B cell (primary cell): ENCODE measurements at regions not wholly inside any gene's neighbourhood (a gene's known extent, or its start where the extent isn't known, plus 50 kb on each side); places are given as distances from the start of the nearest gene placed in this dataset.

Experiments used
- ATAC-seq: fragments of 200-7000 bp; cut with Tn5 transposase; one replicate; pipeline ENCODE4 v1.10.0; 2021; ENCODE audit warnings: low read depth, mild to moderate bottlenecking, moderate number of reproducible peaks, moderate library complexity
- CTCF ChIA-PET: fragments of 350-600 bp; sonication (Branson Sonifier 250); formaldehyde crosslinking; loops from one replicate; lab custom pipeline; 2021; ENCODE audit warnings: antibody characterized with exemption, inconsistent platforms; lab: Charles Lee
- POLR2A ChIA-PET: fragments of 350-600 bp; sonication (Branson Sonifier 250); formaldehyde crosslinking; loops from one replicate; lab custom pipeline; 2021; ENCODE audit warnings: antibody characterized with exemption; lab: Charles Lee
- DNase-seq: peaks from one replicate; pipeline ENCODE4 v3.0.0; 2013
- H2AFZ ChIP-seq: 2 replicates; pipeline ENCODE4 v1.6.1; 2012; ENCODE audit warnings: mild to moderate bottlenecking, low read depth, low read length; ENCODE audit not compliant: insufficient read depth, poor library complexity, severe bottlenecking
- H3K27ac ChIP-seq, 2 donors: 1 replicate in 1 of 2; 2 replicates in 1 of 2; pipeline ENCODE4 v1.5.1; 2012 to 2013; ENCODE audit warnings: low read length in 2 of 2, mild to moderate bottlenecking in 2 of 2, moderate library complexity in 1 of 2
- H3K27me3 ChIP-seq, 4 experiments: fragments of 200-600 bp in 1 of 4; sonication (generic) in 1 of 4; replicated peaks in 1 of 4; 1 replicate in 2 of 4; 2 replicates in 2 of 4; pipeline versions ENCODE4 v1.6.1 to v1.7.0; 2013 to 2016; ENCODE audit warnings: low read length in 3 of 4, mild to moderate bottlenecking in 2 of 4, mixed read lengths in 1 of 4, moderate library complexity in 1 of 4; ENCODE audit not compliant: insufficient read depth in 4 of 4, control insufficient read depth in 3 of 4; ENCODE audit errors: control extremely low read depth in 1 of 4
- H3K36me3 ChIP-seq, 2 experiments: replicated peaks in 1 of 2; 1 replicate in 1 of 2; 2 replicates in 1 of 2; pipeline versions ENCODE4 v1.6.1 to v1.7.1; 2013; ENCODE audit warnings: low read length in 1 of 2; ENCODE audit not compliant: insufficient read depth in 2 of 2, control insufficient read depth in 1 of 2; ENCODE audit errors: control extremely low read depth in 1 of 2, extremely low read depth in 1 of 2
- H3K4me1 ChIP-seq, 2 donors: fragments of 200-600 bp in 1 of 2; sonication (generic) in 1 of 2; 1 replicate in 1 of 2; 2 replicates in 1 of 2; pipeline versions ENCODE4 v1.5.1 to v1.6.1; 2013 to 2017; ENCODE audit warnings: low read length in 2 of 2; ENCODE audit not compliant: control insufficient read depth in 2 of 2, insufficient read depth in 2 of 2
- H3K4me2 ChIP-seq: replicated peaks from 2 replicates; pipeline ENCODE3; 2012; ENCODE audit warnings: mild to moderate bottlenecking, low read depth, low read length; ENCODE audit not compliant: poor library complexity, severe bottlenecking
- H3K4me3 ChIP-seq, 5 experiments: fragments of 200-600 bp in 1 of 5; sonication (generic) in 1 of 5; 1 replicate in 3 of 5; 2 replicates in 2 of 5; pipeline versions ENCODE4 v1.5.1 to v1.7.0; 2011 to 2016; ENCODE audit warnings: low read length in 4 of 5, mild to moderate bottlenecking in 4 of 5, low read depth in 2 of 5, control low read depth in 1 of 5, moderate library complexity in 1 of 5; ENCODE audit not compliant: insufficient read depth in 1 of 5; ENCODE audit errors: control extremely low read depth in 1 of 5, extremely low read depth in 1 of 5
- H3K79me2 ChIP-seq: fragments of 200-600 bp; sonication (generic); one replicate; pipeline ENCODE4 v1.6.0; 2016; ENCODE audit warnings: low read length; ENCODE audit not compliant: control insufficient read depth, insufficient read depth
- H3K9ac ChIP-seq: fragments of 200-600 bp; sonication (generic); 2 replicates; pipeline ENCODE4 v1.6.1; 2017; ENCODE audit warnings: mild to moderate bottlenecking, low read length, moderate library complexity
- H3K9me3 ChIP-seq, 3 donors: one replicate each; pipeline versions ENCODE4 v1.6.1 to v1.7.1; 2013; ENCODE audit warnings: low read length in 2 of 3; ENCODE audit not compliant: control insufficient read depth in 2 of 3, insufficient read depth in 1 of 3; ENCODE audit errors: control extremely low read depth in 1 of 3
- H4K20me1 ChIP-seq: 2 replicates; pipeline ENCODE4 v1.6.0; 2012; ENCODE audit warnings: mild to moderate bottlenecking, low read length; ENCODE audit not compliant: insufficient read depth, control insufficient read depth, poor library complexity, severe bottlenecking
- H3K27ac Mint-ChIP-seq: one replicate; pipeline ENCODE4 v1.8.0; 2021; ENCODE audit warnings: mixed read lengths
- H3K27me3 Mint-ChIP-seq: one replicate; pipeline ENCODE4 v1.8.0; 2021; ENCODE audit warnings: mixed read lengths
- H3K4me1 Mint-ChIP-seq: one replicate; pipeline ENCODE4 v1.8.0; 2021; ENCODE audit warnings: mixed read lengths
- H3K4me3 Mint-ChIP-seq: one replicate; pipeline ENCODE4 v1.8.0; 2021; ENCODE audit warnings: mixed read lengths
- H3K9me3 Mint-ChIP-seq: one replicate; pipeline ENCODE4 v1.8.0; 2022; ENCODE audit warnings: mixed read lengths; ENCODE audit not compliant: insufficient read depth
- EZH2 ChIP-seq: IDR thresholded peaks from 2 replicates; pipeline ENCODE4 v1.6.1; 2012; ENCODE audit warnings: borderline replicate concordance, low read depth, mild to moderate bottlenecking, moderate library complexity, low read length; ENCODE audit not compliant: insufficient read depth, poor library complexity, severe bottlenecking
- WGBS: methylation state at CpG from one replicate; pipeline ENCODE4 v1.1.5; 2013; ENCODE audit warnings: missing lambda C conversion rate; ENCODE audit not compliant: insufficient coverage; 5-methylcytosine and 5-hydroxymethylcytosine counted together
- intact Hi-C: fragments of 100-400 bp; cut with micrococcal nuclease; formaldehyde crosslinking; loops from one replicate; pipeline ENCODE4 v1.10.0; 2022
- TF ChIP-seq, protein P1 (sequence below): fragments of 200-600 bp; IDR thresholded peaks from one replicate; pipeline ENCODE4 v1.8.0; 2022; ENCODE audit warnings: antibody characterized with exemption, mild to moderate bottlenecking

DNA sequence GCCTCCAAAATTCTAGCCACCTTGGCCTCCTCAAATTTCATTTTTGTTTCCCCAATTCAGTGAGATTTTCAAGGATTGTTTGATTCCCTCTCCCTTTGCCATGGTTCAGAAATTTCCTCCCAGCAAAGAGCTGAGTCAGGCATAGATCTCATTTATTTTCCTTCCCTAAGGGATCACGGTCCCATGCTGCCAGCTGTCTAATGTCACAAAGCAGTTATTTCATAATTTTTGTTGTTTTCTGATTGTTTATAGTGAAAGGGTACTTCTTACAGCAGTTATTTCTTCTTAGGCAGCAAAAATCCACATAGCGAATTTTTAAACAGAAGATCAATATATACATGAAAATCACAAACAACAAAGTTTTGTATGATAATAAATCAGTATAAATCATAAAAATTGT, 470.5 kb upstream of the MAGEB18 start:
- TF ChIP-seq EZH2, result no peak
- no peak overlapping the region for H3K4me2 ChIP-seq
- H3K9me3 Mint-ChIP-seq, result no peaks in the 10 kb centered on the region
- H3K4me3 Mint-ChIP-seq, result no peak overlapping the region
- H2AFZ ChIP-seq, result no peak overlapping the region
- intact Hi-C loops, result no loop called here
- no CpG with 5 or more reads among the region's 2 CpGs for WGBS
- CTCF ChIA-PET, result no interaction called here
- no peaks in the 10 kb centered on the region for H3K79me2 ChIP-seq
- POLR2A ChIA-PET, result no interaction called here
- no peaks in the 10 kb centered on the region for H4K20me1 ChIP-seq
- H3K36me3 ChIP-seq, result no peaks in the 10 kb centered on the region
- no peaks in the 10 kb centered on the region for H3K27me3 Mint-ChIP-seq
- H3K27ac Mint-ChIP-seq, result no peak overlapping the region
- no peaks in the 10 kb centered on the region for H3K4me1 Mint-ChIP-seq
- H3K27ac ChIP-seq, result no peak overlapping the region
- H3K4me3 ChIP-seq, result no peak overlapping the region
- H3K9ac ChIP-seq, result no peak overlapping the region
- ATAC-seq (no peak), DNase-seq (no peak)
- no peaks in the 10 kb centered on the region for H3K4me1 ChIP-seq
- H3K9me3 ChIP-seq, result no peaks in the 10 kb centered on the region
- no peaks in the 10 kb centered on the region for H3K27me3 ChIP-seq

DNA sequence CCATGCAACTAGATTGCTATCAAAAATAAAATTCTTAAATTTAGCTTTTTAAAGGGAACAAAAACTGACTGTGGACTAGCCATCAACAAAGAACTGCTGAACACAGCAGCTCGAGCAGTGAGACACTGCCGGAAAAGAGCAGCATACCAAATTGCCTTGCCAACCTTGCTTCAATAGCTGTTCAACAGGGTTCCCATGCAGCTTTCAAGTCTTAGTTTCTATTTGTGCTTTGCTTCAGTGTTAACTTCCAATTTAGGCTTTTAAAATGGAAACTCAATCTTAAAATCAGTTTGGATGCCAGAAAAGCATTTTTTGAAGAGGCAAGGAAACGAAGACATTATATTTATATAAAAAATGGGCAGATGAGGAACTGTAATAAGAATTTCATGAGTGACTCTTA, 463.4 kb upstream of the MAGEB18 start:
- TF ChIP-seq EZH2, result no peak
- TF ChIP-seq, protein P1, sequence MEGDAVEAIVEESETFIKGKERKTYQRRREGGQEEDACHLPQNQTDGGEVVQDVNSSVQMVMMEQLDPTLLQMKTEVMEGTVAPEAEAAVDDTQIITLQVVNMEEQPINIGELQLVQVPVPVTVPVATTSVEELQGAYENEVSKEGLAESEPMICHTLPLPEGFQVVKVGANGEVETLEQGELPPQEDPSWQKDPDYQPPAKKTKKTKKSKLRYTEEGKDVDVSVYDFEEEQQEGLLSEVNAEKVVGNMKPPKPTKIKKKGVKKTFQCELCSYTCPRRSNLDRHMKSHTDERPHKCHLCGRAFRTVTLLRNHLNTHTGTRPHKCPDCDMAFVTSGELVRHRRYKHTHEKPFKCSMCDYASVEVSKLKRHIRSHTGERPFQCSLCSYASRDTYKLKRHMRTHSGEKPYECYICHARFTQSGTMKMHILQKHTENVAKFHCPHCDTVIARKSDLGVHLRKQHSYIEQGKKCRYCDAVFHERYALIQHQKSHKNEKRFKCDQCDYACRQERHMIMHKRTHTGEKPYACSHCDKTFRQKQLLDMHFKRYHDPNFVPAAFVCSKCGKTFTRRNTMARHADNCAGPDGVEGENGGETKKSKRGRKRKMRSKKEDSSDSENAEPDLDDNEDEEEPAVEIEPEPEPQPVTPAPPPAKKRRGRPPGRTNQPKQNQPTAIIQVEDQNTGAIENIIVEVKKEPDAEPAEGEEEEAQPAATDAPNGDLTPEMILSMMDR, result no peak
- H3K9me3 Mint-ChIP-seq, result no peaks in the 10 kb centered on the region

More for the DNA sequence above, 463.4 kb upstream of the MAGEB18 start:
- Histone ChIP-seq H3K9ac (no peak overlapping the region), H3K27me3 (no peaks in the 10 kb centered on the region), H2AFZ (no peak overlapping the region), H3K36me3 (no peaks in the 10 kb centered on the region), H4K20me1 (no peaks in the 10 kb centered on the region), H3K4me1 (no peaks in the 10 kb centered on the region), H3K27ac (no peak overlapping the region), H3K9me3 (no peaks in the 10 kb centered on the region), H3K4me3 (no peak overlapping the region), H3K4me2 (no peak overlapping the region), H3K79me2 (no peaks in the 10 kb centered on the region)
- POLR2A ChIA-PET, result no interaction called here
- DNase-seq (no peak), ATAC-seq (no peak)
- CTCF ChIA-PET, result no interaction called here
- WGBS, result no CpG with 5 or more reads among the region's 3 CpGs
- intact Hi-C loops, result no loop called here
- no peak overlapping the region for H3K27ac Mint-ChIP-seq
- no peaks in the 10 kb centered on the region for H3K4me1 Mint-ChIP-seq
- no peak overlapping the region for H3K4me3 Mint-ChIP-seq
- H3K27me3 Mint-ChIP-seq, result no peaks in the 10 kb centered on the region
